Neural progenitor cell (in vitro differentiated cells): ENCODE measurements at regions not wholly inside any gene's neighbourhood (a gene's known extent, or its start where the extent isn't known, plus 50 kb on each side); places are given as distances from the start of the nearest gene placed in this dataset.

Source experiments
- CTCF ChIP-seq: fragments of 200-600 bp; sonication (generic); IDR thresholded peaks from 2 replicates; pipeline ENCODE4 v1.5.1; 2017; ENCODE audit warnings: antibody characterized with exemption, mild to moderate bottlenecking
- EZH2 ChIP-seq: fragments of 200-600 bp; sonication (generic); IDR thresholded peaks from 2 replicates; pipeline ENCODE4 v1.6.1; 2017; ENCODE audit warnings: antibody characterized with exemption, mild to moderate bottlenecking, moderate library complexity
- EZH2phosphoT487 ChIP-seq: fragments of 200-600 bp; sonication (generic); IDR thresholded peaks from 2 replicates; pipeline ENCODE4 v1.6.1; 2017; ENCODE audit warnings: antibody characterized with exemption

GRCh38 chr2:133993160-133993559 is 260.7 kb upstream of the MGAT5 start:
- TF ChIP-seq CTCF (no peak), EZH2 (no peak), EZH2phosphoT487 (no peak)
